HCT116 (cell line): ENCODE measurements at regions not wholly inside any gene's neighbourhood (a gene's known extent, or its start where the extent isn't known, plus 50 kb on each side); places are given as distances from the start of the nearest gene placed in this dataset.
"Not testable (repeated sequence)": the region's sequence is repeated elsewhere in the genome, so short reads cannot be mapped to it uniquely, and the experiment has no call there.

Experiments
- ATAC-seq: fragments of 200-7000 bp; cut with Tn5 transposase; 2 replicates; pipeline ENCODE4 v1.9.1; 2020; ENCODE audit warnings: mild to moderate bottlenecking, moderate library complexity
- BruUV-seq: library from RNA; stranded (reverse); fragments of 400-500 nt; replicated peaks from 2 replicates; lab custom pipeline; 2021; lab: Mats Ljungman, UMichigan
- CTCF ChIA-PET: fragments of 300-600 bp; sonication (Branson Sonifier 250); formaldehyde crosslinking; loops from one replicate; lab custom pipeline; 2021; ENCODE audit warnings: antibody characterized with exemption; lab: Charles Lee
- POLR2A ChIA-PET: fragments of 300-600, 350-600 bp; sonication (Branson Sonifier 250); formaldehyde crosslinking; loops from one replicate; lab custom pipeline; 2021; ENCODE audit warnings: antibody characterized with exemption; lab: Charles Lee
- RAD21 ChIA-PET, 2 experiments: fragments of 300-600 bp; sonication (Branson Sonifier 250); formaldehyde crosslinking; loops; one replicate each; lab custom pipeline; 2023; ENCODE audit warnings: low total read pairs in 2 of 2; ENCODE audit not compliant: uncharacterized antibody in 2 of 2, unreplicated experiment in 2 of 2, low non-redundant PET in 1 of 2; lab: Charles Lee
- DNase-seq: peaks from one replicate; pipeline ENCODE4 v3.0.0-alpha.2; 2010; ENCODE audit warnings: low read depth, low spot score
- H2AFZ ChIP-seq: fragments of 200-600 bp; shearing (Covaris generic), sonication (generic); 2 replicates; pipeline ENCODE4 v1.6.1; 2017; ENCODE audit warnings: low read depth, mixed run types, mixed read lengths, antibody characterized with exemption, low read length; ENCODE audit not compliant: poor library complexity, severe bottlenecking
- H3K27ac ChIP-seq: 2 replicates; pipeline ENCODE4 v1.5.1; 2012; ENCODE audit warnings: low read depth, low read length
- H3K27me3 ChIP-seq: fragments of 200-600 bp; sonication (generic); 2 replicates; pipeline ENCODE4 v1.6.1; 2016; ENCODE audit warnings: mixed run types, low read length, mixed read lengths; ENCODE audit not compliant: insufficient read depth
- H3K36me3 ChIP-seq, 2 experiments: fragments of 200-500 bp in 1 of 2; fragments of 200-600 bp in 1 of 2; sonication (Bioruptor generic) in 1 of 2; sonication (generic) in 1 of 2; 2 replicates each; pipeline versions ENCODE4 v1.5.1 to v1.6.1; 2014 to 2016; ENCODE audit warnings: low read length in 2 of 2, inconsistent platforms in 1 of 2, mixed read lengths in 1 of 2, mixed run types in 1 of 2; ENCODE audit not compliant: insufficient read depth in 2 of 2, control insufficient read depth in 1 of 2
- H3K4me1 ChIP-seq, 2 experiments: fragments of 200-600 bp in 1 of 2; sonication (generic) in 1 of 2; 2 replicates each; pipeline versions ENCODE4 v1.5.1 to v1.6.1; 2012 to 2017; ENCODE audit warnings: low read length in 2 of 2, inconsistent platforms in 1 of 2, mild to moderate bottlenecking in 1 of 2, mixed read lengths in 1 of 2, mixed run types in 1 of 2, moderate library complexity in 1 of 2; ENCODE audit not compliant: insufficient read depth in 2 of 2, control insufficient read depth in 1 of 2
- H3K4me2 ChIP-seq: fragments of 200-600 bp; sonication (generic); 2 replicates; pipeline ENCODE4 v1.6.1; 2017; ENCODE audit warnings: mixed run types, low read length, mixed read lengths
- H3K4me3 ChIP-seq, 2 experiments: fragments of 200-600 bp in 1 of 2; sonication (generic) in 1 of 2; replicated peaks in 1 of 2; 2 replicates each; pipeline ENCODE4 v1.5.1; 2011 to 2016; ENCODE audit warnings: low read length in 2 of 2, control low read depth in 1 of 2, low read depth in 1 of 2, mild to moderate bottlenecking in 1 of 2, mixed read lengths in 1 of 2, mixed run types in 1 of 2
- H3K79me2 ChIP-seq: fragments of 200-600 bp; sonication (generic); 2 replicates; pipeline ENCODE4 v1.6.1; 2017; ENCODE audit warnings: mild to moderate bottlenecking, mixed run types, low read length, moderate library complexity, mixed read lengths; ENCODE audit not compliant: insufficient read depth
- H3K9ac ChIP-seq: fragments of 200-600 bp; sonication (generic); 2 replicates; pipeline ENCODE4 v1.6.1; 2016; ENCODE audit warnings: low read length, mixed read lengths
- H3K9me2 ChIP-seq: fragments of 200-600 bp; sonication (generic), shearing (Covaris generic); 2 replicates; pipeline ENCODE4 v1.6.1; 2017; ENCODE audit warnings: mixed run types, mild to moderate bottlenecking, moderate library complexity; ENCODE audit not compliant: insufficient read depth
- H3K9me3 ChIP-seq, 2 experiments: fragments of 200-500 bp in 1 of 2; fragments of 200-600 bp in 1 of 2; sonication (Bioruptor generic) in 1 of 2; sonication (generic) in 1 of 2; 2 replicates each; pipeline ENCODE4 v1.6.1; 2014 to 2017; ENCODE audit warnings: low read length in 2 of 2, mixed read lengths in 2 of 2, inconsistent platforms in 1 of 2, low read depth in 1 of 2, mild to moderate bottlenecking in 1 of 2, mixed run types in 1 of 2, moderate library complexity in 1 of 2; ENCODE audit not compliant: control insufficient read depth in 1 of 2, insufficient read depth in 1 of 2
- H4K20me1 ChIP-seq: fragments of 200-600 bp; sonication (generic), shearing (Covaris generic); 2 replicates; pipeline ENCODE4 v1.6.1; 2017; ENCODE audit warnings: mixed run types, mild to moderate bottlenecking, moderate library complexity; ENCODE audit not compliant: insufficient read depth
- EZH2 ChIP-seq: fragments of 200-600 bp; sonication (generic); IDR thresholded peaks from 2 replicates; pipeline ENCODE4 v1.6.1; 2017; ENCODE audit warnings: antibody characterized with exemption, mixed run types
- RAD21 ChIP-seq: IDR thresholded peaks from 2 replicates; pipeline ENCODE4 v1.6.1; 2012; ENCODE audit warnings: low read depth, mild to moderate bottlenecking
- YY1 ChIP-seq: IDR thresholded peaks from 2 replicates; pipeline ENCODE4 v1.6.1; 2011; ENCODE audit warnings: low read length, low read depth, moderate library complexity, mild to moderate bottlenecking; ENCODE audit not compliant: insufficient replicate concordance; ENCODE audit errors: extremely low read depth
- intact Hi-C: fragments of 100-400 bp; cut with micrococcal nuclease; formaldehyde crosslinking; loops from 2 replicates; pipeline ENCODE4 v1.10.0; 2022

DNA sequence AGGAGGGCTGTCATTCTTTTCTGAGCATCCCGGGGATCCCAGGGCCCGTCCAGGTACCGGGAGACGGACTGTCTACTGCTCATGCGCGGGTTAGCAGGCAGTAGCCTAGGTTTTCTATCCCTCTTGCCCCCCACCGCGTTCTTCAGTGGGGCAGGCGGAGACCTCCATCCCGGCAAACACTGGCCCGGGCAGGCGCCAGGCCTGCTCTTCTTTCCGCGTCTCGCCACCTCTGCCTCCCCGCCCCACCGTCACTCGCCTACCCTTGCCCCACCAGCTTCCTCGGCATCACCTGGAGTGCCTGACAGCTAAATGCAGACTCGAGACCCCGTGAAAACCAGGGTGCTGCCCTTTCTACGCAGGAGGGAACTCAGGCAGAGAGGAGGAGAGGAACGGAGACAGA lies 1937.7 kb upstream of the DEFB115 start:
- no peak for DNase-seq
- Histone ChIP-seq H3K4me2 (no peak overlapping the region), H3K9me3 (no peaks in the 10 kb centered on the region), H3K27ac (no peak overlapping the region), H3K27me3 (no peaks in the 10 kb centered on the region), H3K9ac (no peak overlapping the region), H3K9me2 (no peaks in the 10 kb centered on the region), H3K4me1 (no peaks in the 10 kb centered on the region), H3K4me3 (no peak overlapping the region), H3K79me2 (no peaks in the 10 kb centered on the region), H4K20me1 (no peaks in the 10 kb centered on the region), H3K36me3 (no peaks in the 10 kb centered on the region), H2AFZ (no peak overlapping the region)
- intact Hi-C loops = no loop called here
- POLR2A ChIA-PET = no interaction called here
- RAD21 ChIA-PET = no interaction called here
- TF ChIP-seq EZH2 = no peak
- TF ChIP-seq YY1 = no peak
- TF ChIP-seq RAD21 = no peak
- ATAC-seq = no peak
- CTCF ChIA-PET = no interaction called here
- no TSS peak for BruUV-seq

GRCh38 chr20:29320216-29320949 lies 1937.1 kb upstream of the DEFB115 start:
- DNase-seq, H3K79me2 ChIP-seq, POLR2A ChIA-PET, BruUV-seq, H4K20me1 ChIP-seq, CTCF ChIA-PET, H3K4me3 ChIP-seq, RAD21 ChIA-PET, ATAC-seq, intact Hi-C loops, H3K4me2 ChIP-seq, H3K36me3 ChIP-seq, H3K27me3 ChIP-seq, H3K4me1 ChIP-seq, H3K27ac ChIP-seq, H3K9me2 ChIP-seq, H3K9ac ChIP-seq, H2AFZ ChIP-seq, H3K9me3 ChIP-seq: not testable (repeated sequence)

GRCh38 chr20:29323631-29324515 lies 1933.6 kb upstream of the DEFB115 start:
- H3K9ac ChIP-seq, H3K79me2 ChIP-seq, DNase-seq, H4K20me1 ChIP-seq, H3K36me3 ChIP-seq, CTCF ChIA-PET, H3K4me2 ChIP-seq, H3K9me2 ChIP-seq, RAD21 ChIA-PET, H3K27me3 ChIP-seq, H2AFZ ChIP-seq, H3K9me3 ChIP-seq, ATAC-seq, H3K4me1 ChIP-seq, BruUV-seq, H3K27ac ChIP-seq, POLR2A ChIA-PET, intact Hi-C loops, H3K4me3 ChIP-seq: not testable (repeated sequence)
